Panc1 (cell line): ENCODE measurements at regions not wholly inside any gene's neighbourhood (a gene's known extent, or its start where the extent isn't known, plus 50 kb on each side); places are given as distances from the start of the nearest gene placed in this dataset.

ENCODE experiments used
- ATAC-seq: fragments of 200-7000 bp; cut with Tn5 transposase; 2 replicates; pipeline ENCODE4 v1.9.1; 2020; ENCODE audit warnings: mild to moderate bottlenecking, moderate library complexity
- BruUV-seq: library from RNA; stranded (reverse); fragments of 400-500 nt; replicated peaks from 2 replicates; lab custom pipeline; 2021; lab: Mats Ljungman, UMichigan
- CTCF ChIA-PET: fragments of 300-600 bp; sonication (Branson Sonifier 250); formaldehyde crosslinking; loops from one replicate; lab custom pipeline; 2022; ENCODE audit warnings: antibody characterized with exemption; lab: Charles Lee
- POLR2A ChIA-PET: fragments of 300-600 bp; sonication (Branson Sonifier 250); formaldehyde crosslinking; loops from one replicate; lab custom pipeline; 2022; ENCODE audit warnings: antibody characterized with exemption; lab: Charles Lee
- DNase-seq: peaks from one replicate; pipeline ENCODE4 v3.0.0-alpha.2; 2010; ENCODE audit warnings: low read depth, low spot score
- H3K27ac ChIP-seq: 2 replicates; pipeline ENCODE4 v1.5.1; 2011; ENCODE audit warnings: mild to moderate bottlenecking, low read length, inconsistent platforms
- H3K27me3 ChIP-seq: fragments of 200-500 bp; sonication (Bioruptor generic); 2 replicates; pipeline ENCODE4 v1.6.0; 2014; ENCODE audit warnings: low read length, inconsistent platforms; ENCODE audit not compliant: control insufficient read depth, insufficient read depth
- H3K36me3 ChIP-seq: fragments of 200-500 bp; sonication (Bioruptor generic); 2 replicates; pipeline ENCODE4 v1.5.1; 2014; ENCODE audit warnings: inconsistent platforms, mild to moderate bottlenecking, low read length, moderate library complexity; ENCODE audit not compliant: control insufficient read depth, insufficient read depth
- H3K4me1 ChIP-seq: 2 replicates; pipeline ENCODE4 v1.5.1; 2011; ENCODE audit warnings: inconsistent platforms, mild to moderate bottlenecking, low read length, moderate library complexity; ENCODE audit not compliant: control insufficient read depth, insufficient read depth
- H3K4me3 ChIP-seq, 2 experiments: 2 replicates each; pipeline ENCODE4 v1.5.1; 2011 to 2012; ENCODE audit warnings: low read depth in 2 of 2, low read length in 2 of 2, mild to moderate bottlenecking in 2 of 2, inconsistent platforms in 1 of 2, moderate library complexity in 1 of 2
- H3K9me3 ChIP-seq: fragments of 200-500 bp; sonication (Bioruptor generic); 2 replicates; pipeline ENCODE4 v1.5.1; 2014; ENCODE audit warnings: low read depth, mild to moderate bottlenecking, inconsistent platforms, low read length, moderate library complexity; ENCODE audit not compliant: control insufficient read depth, insufficient read depth
- POLR2AphosphoS5 ChIP-seq: IDR thresholded peaks from 2 replicates; pipeline ENCODE4 v1.6.1; 2012; ENCODE audit warnings: mild to moderate bottlenecking, low read depth, low read length, moderate library complexity
- SIN3A ChIP-seq: IDR thresholded peaks from 2 replicates; pipeline ENCODE4 v1.6.1; 2012; ENCODE audit warnings: low read depth, mild to moderate bottlenecking, low read length, moderate library complexity, borderline replicate concordance; ENCODE audit not compliant: insufficient read depth
- TCF7L2 ChIP-seq: IDR thresholded peaks from 2 replicates; pipeline ENCODE4 v1.6.1; 2011; ENCODE audit warnings: mild to moderate bottlenecking, low read depth, low read length, inconsistent platforms
- in situ Hi-C: cut with HindIII; loops from 2 replicates; pipeline ENCODE4 v1.10.0; 2016; ENCODE audit warnings: low sequenced_read_pairs, low pct_unique_long_range_greater_than_20kb
- intact Hi-C: fragments of 100-400 bp; cut with micrococcal nuclease; formaldehyde crosslinking; loops from one replicate; pipeline ENCODE4 v1.10.0; 2022; ENCODE audit not compliant: unreplicated experiment
- TF ChIP-seq, protein P1 (sequence below), 2 experiments: IDR thresholded peaks; 2 replicates each; pipeline ENCODE4 v1.6.1; 2011 to 2012; ENCODE audit warnings: low read depth in 2 of 2, control low read depth in 1 of 2, low read length in 1 of 2, mild to moderate bottlenecking in 1 of 2, moderate library complexity in 1 of 2; ENCODE audit not compliant: insufficient read depth in 1 of 2
- TF ChIP-seq, protein P2 (sequence below): fragments of 450-650 bp; IDR thresholded peaks from 2 replicates; pipeline ENCODE4 v1.5.1; 2017; ENCODE audit warnings: mild to moderate bottlenecking

GRCh38 chr4:163611784-163612445, 117.4 kb downstream of the TMA16 start:
- TF ChIP-seq, protein P1, sequence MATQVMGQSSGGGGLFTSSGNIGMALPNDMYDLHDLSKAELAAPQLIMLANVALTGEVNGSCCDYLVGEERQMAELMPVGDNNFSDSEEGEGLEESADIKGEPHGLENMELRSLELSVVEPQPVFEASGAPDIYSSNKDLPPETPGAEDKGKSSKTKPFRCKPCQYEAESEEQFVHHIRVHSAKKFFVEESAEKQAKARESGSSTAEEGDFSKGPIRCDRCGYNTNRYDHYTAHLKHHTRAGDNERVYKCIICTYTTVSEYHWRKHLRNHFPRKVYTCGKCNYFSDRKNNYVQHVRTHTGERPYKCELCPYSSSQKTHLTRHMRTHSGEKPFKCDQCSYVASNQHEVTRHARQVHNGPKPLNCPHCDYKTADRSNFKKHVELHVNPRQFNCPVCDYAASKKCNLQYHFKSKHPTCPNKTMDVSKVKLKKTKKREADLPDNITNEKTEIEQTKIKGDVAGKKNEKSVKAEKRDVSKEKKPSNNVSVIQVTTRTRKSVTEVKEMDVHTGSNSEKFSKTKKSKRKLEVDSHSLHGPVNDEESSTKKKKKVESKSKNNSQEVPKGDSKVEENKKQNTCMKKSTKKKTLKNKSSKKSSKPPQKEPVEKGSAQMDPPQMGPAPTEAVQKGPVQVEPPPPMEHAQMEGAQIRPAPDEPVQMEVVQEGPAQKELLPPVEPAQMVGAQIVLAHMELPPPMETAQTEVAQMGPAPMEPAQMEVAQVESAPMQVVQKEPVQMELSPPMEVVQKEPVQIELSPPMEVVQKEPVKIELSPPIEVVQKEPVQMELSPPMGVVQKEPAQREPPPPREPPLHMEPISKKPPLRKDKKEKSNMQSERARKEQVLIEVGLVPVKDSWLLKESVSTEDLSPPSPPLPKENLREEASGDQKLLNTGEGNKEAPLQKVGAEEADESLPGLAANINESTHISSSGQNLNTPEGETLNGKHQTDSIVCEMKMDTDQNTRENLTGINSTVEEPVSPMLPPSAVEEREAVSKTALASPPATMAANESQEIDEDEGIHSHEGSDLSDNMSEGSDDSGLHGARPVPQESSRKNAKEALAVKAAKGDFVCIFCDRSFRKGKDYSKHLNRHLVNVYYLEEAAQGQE (IDR thresholded peaks at IDR 0.05; ENCODE audit: insufficient read depth in 1 of 2, low read depth in 2 of 2, low read length in 1 of 2) = no peak
- no peak for TF ChIP-seq POLR2AphosphoS5
- Histone ChIP-seq H3K4me3 (no peak overlapping the region), H3K4me1 (no peaks in the 10 kb centered on the region), H3K27ac (no peak overlapping the region), H3K36me3 (no peaks in the 10 kb centered on the region), H3K9me3 (no peaks in the 10 kb centered on the region), H3K27me3 (no peaks in the 10 kb centered on the region)
- ATAC-seq (no peak), DNase-seq (no peak)
- ChIA-PET CTCF (no interaction called here), POLR2A (no interaction called here)
- in situ Hi-C loops (no loop called here), intact Hi-C loops (no loop called here)
- BruUV-seq = no TSS peak

DNA sequence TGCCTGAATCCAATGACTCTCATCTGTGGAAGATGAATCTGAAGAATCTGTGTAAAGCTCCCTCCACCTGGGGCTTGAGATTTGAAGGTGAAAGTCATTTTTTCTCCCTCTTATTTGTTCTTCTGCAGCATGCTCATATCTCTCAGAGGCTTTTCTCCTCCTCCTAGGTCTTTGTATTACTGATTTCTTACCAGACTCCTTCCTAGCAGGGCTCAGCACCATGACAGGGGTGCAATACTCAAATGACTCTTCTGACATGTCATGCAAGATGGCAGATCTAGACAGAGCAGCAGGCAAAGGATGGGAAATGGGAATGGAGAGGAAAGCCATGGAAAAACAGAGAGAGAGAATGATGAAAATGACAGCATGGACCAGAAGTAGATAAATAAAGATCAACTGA, 118.3 kb downstream of the TMA16 start:
- TF ChIP-seq, protein P2, sequence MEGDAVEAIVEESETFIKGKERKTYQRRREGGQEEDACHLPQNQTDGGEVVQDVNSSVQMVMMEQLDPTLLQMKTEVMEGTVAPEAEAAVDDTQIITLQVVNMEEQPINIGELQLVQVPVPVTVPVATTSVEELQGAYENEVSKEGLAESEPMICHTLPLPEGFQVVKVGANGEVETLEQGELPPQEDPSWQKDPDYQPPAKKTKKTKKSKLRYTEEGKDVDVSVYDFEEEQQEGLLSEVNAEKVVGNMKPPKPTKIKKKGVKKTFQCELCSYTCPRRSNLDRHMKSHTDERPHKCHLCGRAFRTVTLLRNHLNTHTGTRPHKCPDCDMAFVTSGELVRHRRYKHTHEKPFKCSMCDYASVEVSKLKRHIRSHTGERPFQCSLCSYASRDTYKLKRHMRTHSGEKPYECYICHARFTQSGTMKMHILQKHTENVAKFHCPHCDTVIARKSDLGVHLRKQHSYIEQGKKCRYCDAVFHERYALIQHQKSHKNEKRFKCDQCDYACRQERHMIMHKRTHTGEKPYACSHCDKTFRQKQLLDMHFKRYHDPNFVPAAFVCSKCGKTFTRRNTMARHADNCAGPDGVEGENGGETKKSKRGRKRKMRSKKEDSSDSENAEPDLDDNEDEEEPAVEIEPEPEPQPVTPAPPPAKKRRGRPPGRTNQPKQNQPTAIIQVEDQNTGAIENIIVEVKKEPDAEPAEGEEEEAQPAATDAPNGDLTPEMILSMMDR = no peak
- TF ChIP-seq SIN3A (no peak), TCF7L2 (no peak), POLR2AphosphoS5 (no peak)
- TF ChIP-seq, protein P1 (IDR thresholded peaks at IDR 0.05; ENCODE audit: insufficient read depth in 1 of 2, low read depth in 2 of 2, low read length in 1 of 2) = no peak
- ChIA-PET POLR2A (no interaction called here), CTCF (no interaction called here)

More for the DNA sequence above, 118.3 kb downstream of the TMA16 start:
- BruUV-seq = no TSS peak
- Histone ChIP-seq H3K36me3 (no peaks in the 10 kb centered on the region), H3K9me3 (no peaks in the 10 kb centered on the region), H3K27me3 (no peaks in the 10 kb centered on the region), H3K4me3 (no peak overlapping the region), H3K27ac (no peak overlapping the region), H3K4me1 (no peaks in the 10 kb centered on the region)
- intact Hi-C loops = no loop called here
- ATAC-seq (no peak), DNase-seq (no peak)
- in situ Hi-C loops = no loop called here
